ENCODE measurements at regions not wholly inside any gene's neighbourhood (a gene's known extent, or its start where the extent isn't known, plus 50 kb on each side); places are given as distances from the start of the nearest gene placed in this dataset.

GRCh38 chr13:80590551-80590950 lies 249.6 kb upstream of the SPRY2 start:
- H3K4me3 ChIP-seq (ENCODE audit: low read length) = no peak overlapping the region
- DNase-seq (ENCODE audit: low read depth) = no peak
- no peak for TF ChIP-seq CTCF (conservative IDR thresholded peaks at IDR 0.05; ENCODE audit: low read length)

- H3K4me3 ChIP-seq (ENCODE audit: low read length) = no peak overlapping the region
- TF ChIP-seq CTCF (conservative IDR thresholded peaks at IDR 0.05; ENCODE audit: low read length) = no peak
- DNase-seq (ENCODE audit: low read depth) = no peak
These were observed 245.4 kb upstream of the SPRY2 start for GRCh38 chr13:80586356-80586755.

- no peak for DNase-seq (ENCODE audit: low read depth)
- TF ChIP-seq CTCF (conservative IDR thresholded peaks at IDR 0.05; ENCODE audit: low read length) = no peak
- no peak overlapping the region for H3K4me3 ChIP-seq (ENCODE audit: low read length)
These were observed 244.6 kb upstream of the SPRY2 start for GRCh38 chr13:80585531-80585930.

GRCh38 chr13:80584785-80585184 lies 243.9 kb upstream of the SPRY2 start:
- no peak overlapping the region for H3K4me3 ChIP-seq (ENCODE audit: low read length)
- no peak for DNase-seq (ENCODE audit: low read depth)
- TF ChIP-seq CTCF (conservative IDR thresholded peaks at IDR 0.05; ENCODE audit: low read length) = no peak

- no peak overlapping the region for H3K4me3 ChIP-seq (ENCODE audit: low read length)
- no peak for DNase-seq (ENCODE audit: low read depth)
- no peak for TF ChIP-seq CTCF (conservative IDR thresholded peaks at IDR 0.05; ENCODE audit: low read length)
These were observed 243.4 kb upstream of the SPRY2 start for GRCh38 chr13:80584306-80584705.

GRCh38 chr13:80577926-80578670 lies 237.2 kb upstream of the SPRY2 start:
- DNase-seq (ENCODE audit: low read depth) = no peak
- no peak overlapping the region for H3K4me3 ChIP-seq (ENCODE audit: low read length)
- TF ChIP-seq CTCF (conservative IDR thresholded peaks at IDR 0.05; ENCODE audit: low read length) = no peak

- no peak for TF ChIP-seq CTCF (conservative IDR thresholded peaks at IDR 0.05; ENCODE audit: low read length)
- DNase-seq (ENCODE audit: low read depth) = no peak
- H3K4me3 ChIP-seq (ENCODE audit: low read length) = no peak overlapping the region
These were observed 236.4 kb upstream of the SPRY2 start for GRCh38 chr13:80577285-80577684.

All from AG10803 (cell line).